GM21526 (cell line): ENCODE measurements at regions not wholly inside any gene's neighbourhood (a gene's known extent, or its start where the extent isn't known, plus 50 kb on each side); places are given as distances from the start of the nearest gene placed in this dataset.

ENCODE experiments used
- ATAC-seq: cut with Tn5 transposase; IDR thresholded peaks from one replicate; pipeline ENCODE4 v1.9.1; 2021; ENCODE audit warnings: moderate library complexity; ENCODE audit not compliant: unreplicated experiment, low FRiP score

DNA sequence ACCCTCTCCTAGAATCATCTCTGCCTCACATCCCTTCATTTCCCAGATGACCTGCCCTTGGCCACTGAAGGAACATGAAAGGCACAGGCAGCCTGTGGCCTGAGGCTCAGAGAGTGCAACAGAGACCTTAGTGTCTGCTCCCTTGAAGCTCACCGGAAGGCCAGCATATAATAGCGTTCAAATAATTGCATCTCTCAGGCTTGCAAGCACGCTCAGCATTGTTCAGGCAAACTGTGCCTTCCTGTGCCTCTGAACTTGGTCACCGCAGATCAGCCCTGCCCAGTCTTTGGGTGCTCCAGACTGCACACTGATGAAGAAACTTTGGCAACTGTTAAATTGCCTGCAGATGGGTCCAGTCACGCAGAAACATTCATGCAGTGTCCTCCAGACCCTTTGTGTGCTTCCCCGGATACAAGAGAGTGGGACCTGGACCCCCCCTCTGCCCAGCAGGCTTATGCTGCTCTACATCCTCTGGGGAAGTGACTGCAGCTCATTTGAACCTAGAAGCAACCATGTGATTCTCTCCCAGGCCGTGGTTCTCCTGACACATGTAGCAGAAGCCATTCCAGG lies 216.0 kb upstream of the ANKRD55 start:
- no peak for ATAC-seq

DNA sequence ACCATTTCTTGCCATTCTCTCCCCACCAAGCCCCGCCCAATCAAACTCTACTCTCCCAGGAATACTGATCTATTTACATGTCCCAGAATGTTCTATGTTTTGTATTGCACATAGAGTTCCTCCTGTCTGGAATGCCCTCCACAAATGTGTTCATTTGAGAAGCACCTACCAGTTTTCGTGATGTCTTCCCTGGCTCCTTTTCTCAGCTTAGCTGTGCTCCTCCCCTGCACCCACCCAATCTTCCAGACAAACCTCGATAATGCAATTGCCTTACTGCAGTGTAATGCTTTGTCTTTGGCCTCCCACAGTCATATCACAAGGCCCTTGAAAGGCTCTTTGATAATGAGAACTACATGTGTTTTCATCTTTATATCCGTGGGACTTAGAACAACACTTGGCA lies 214.5 kb upstream of the ANKRD55 start:
- no peak for ATAC-seq

DNA sequence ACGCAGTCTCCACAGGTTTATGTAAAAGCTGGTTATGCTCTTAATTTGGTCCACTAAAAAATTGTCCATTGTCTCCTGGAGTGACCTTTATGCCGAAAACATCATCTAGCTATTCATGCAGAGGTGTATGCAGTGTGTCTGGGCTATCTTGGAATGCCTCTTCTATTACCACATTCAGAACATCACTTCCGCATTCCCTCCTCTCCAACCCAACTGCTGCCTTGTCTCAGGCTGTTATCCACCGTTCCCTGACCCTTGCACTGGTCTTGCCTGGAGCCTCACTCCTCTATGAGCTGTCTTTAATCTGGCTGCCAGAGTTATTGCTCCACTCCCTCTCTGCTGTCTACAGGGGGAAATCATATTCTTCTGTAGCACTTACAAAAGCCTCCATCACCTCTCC lies 214.1 kb upstream of the ANKRD55 start:
- no peak for ATAC-seq

- no peak for ATAC-seq
Measured at GRCh38 chr5:56446728-56447127, 213.6 kb upstream of the ANKRD55 start.

GRCh38 chr5:56443826-56444225 lies 210.7 kb upstream of the ANKRD55 start:
- no peak for ATAC-seq

DNA sequence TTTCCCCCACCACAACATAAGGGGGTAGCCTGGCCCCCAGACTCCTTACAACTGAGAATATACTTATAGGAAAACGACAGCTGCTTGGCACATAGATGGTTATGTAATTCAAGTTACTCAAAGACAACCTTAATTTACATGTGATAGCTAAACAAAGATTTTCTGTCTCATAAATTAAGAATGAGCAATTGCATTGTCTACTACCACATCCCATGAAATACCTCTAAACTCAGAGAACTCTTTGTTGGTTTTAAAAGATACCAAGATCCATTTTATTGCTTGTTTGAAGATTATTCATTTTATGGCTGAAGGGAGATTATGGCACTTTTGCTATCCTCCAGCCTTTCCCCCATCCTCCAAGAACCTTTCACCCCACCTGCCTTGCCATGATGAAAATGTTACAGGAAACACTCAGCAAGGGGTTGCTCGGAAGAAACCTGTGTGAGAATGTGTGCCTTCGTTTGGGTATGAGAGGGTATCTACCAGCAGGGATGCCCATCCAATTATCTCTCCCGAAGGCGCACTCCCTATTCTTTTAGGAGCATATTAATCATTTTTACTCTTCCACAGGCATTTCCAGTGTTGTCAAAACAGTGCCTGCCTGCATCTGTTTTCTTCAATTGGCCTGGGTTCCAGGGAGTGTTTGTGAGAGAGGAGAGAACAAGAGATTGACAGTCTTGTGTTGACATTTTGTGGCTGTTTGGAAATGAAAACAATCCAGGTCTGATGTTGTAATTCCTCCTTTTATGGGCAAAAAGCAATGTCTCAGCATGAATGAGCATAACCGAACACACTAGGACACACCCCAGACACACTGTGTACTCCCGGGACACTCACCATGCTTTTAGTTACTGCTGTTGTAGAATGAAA lies 208.0 kb upstream of the ANKRD55 start:
- ATAC-seq, result no peak

GRCh38 chr5:56434986-56435385 lies 201.9 kb upstream of the ANKRD55 start:
- no peak for ATAC-seq

- no peak for ATAC-seq
Measured at GRCh38 chr5:56433039-56433617, 200.0 kb upstream of the ANKRD55 start.

- ATAC-seq, result no peak
Measured at GRCh38 chr5:56432321-56432720, 199.2 kb upstream of the ANKRD55 start.

DNA sequence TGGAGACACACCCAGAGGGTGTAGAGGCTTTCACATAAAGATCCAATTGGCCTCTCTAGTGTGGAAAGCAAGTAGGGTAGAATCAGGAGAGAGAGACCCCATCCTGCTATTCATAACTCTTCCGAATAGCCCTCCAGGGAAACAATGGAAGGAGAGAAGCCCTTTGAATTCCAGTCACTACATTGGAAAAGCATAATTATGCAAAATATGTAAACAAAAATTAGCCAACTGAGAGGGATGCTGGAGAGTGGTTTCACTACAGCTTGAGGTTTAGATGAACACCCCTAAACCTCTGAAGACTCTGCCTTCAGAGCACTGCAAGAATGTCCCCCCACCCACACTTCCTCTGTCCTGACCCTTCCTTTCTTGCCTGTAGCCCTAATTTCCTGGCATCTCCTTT lies 197.3 kb upstream of the ANKRD55 start:
- no peak for ATAC-seq

GRCh38 chr5:56429110-56429561 lies 196.0 kb upstream of the ANKRD55 start:
- ATAC-seq, result no peak

DNA sequence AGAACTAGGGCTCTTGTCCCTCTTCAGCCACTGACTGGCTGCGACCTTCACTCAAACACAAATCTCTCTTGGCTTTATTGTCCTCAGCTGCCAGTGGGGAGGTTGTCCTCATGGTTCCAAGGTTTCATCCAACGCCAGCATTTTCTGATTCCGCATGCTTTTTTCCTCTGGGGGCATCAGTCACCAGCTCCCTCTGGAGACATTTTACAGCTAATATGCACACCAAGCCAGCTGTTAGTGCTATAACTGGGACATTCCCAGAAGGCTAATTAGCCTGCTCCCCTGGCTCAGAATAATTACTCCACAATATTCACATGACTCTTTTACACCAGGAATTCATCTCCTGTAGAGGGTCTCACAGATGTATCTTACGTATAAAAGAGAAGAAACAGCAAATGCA lies 193.6 kb upstream of the ANKRD55 start:
- no peak for ATAC-seq

- no peak for ATAC-seq
Measured at GRCh38 chr5:56422076-56422762, 189.1 kb upstream of the ANKRD55 start.

DNA sequence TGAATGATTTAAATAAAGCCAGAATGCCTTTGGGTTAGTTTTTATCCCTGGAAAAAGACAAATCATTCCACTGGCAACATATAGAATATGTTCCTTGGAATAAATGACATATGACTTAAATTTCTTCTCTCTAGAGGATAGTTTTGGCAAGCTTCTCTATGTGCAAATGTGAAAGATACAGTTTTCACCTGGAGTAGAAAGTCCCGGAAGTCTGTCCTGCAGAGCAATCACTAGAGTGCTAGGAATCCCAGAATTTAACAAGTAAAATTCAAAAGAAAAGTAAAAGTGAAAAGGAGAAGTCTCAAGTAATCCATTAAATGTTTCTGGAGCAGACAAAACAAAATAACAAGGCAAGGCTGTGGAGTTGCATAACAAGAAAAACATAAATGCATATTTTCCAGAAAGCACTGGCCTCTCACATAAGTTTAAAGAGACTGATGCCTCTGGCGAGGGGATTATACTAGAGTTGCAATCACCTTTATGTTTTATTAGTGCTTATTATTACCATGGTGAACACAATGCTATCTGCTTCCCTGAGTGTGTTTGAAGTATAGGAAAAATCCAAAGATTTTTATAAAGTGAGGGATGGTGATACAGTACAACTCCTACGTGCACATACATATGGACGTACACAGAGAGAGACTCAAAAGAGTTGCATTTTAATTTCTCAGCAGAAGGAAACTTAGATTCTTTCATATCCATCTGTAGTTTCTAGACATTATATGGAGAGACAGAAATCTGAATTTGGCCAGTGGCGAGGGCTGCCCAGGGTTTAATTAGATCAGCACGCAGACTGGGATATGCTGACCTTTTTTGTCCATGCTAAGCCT lies 188.3 kb upstream of the ANKRD55 start:
- ATAC-seq, result no peak

GRCh38 chr5:56420323-56420722 lies 187.2 kb upstream of the ANKRD55 start:
- ATAC-seq, result no peak

GRCh38 chr5:56419667-56420066 lies 186.5 kb upstream of the ANKRD55 start:
- ATAC-seq, result no peak

- peak; percentile 88 for ATAC-seq
Measured at GRCh38 chr5:56415356-56415765, 182.2 kb upstream of the ANKRD55 start.

- ATAC-seq, result no peak
Measured at GRCh38 chr5:56414066-56414465, 180.9 kb upstream of the ANKRD55 start.

DNA sequence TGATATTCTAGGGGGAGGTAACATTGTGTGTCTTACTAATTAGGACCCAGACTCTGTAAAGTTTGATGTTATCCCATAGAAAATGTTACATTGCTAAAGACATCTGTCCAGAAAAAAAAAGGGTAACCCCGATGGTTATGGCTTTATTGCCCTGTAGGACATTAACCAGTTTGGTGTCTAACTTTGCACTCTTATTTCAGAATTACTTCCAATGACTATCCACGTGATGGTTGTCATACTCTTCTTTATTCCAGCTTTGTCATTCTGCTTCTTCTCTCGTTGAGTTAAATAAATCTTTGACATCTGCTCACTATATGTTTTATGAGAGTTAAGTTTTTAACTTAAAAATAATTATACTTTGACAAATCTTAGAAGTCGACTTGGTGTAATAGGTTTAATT lies 180.4 kb upstream of the ANKRD55 start:
- no peak for ATAC-seq

DNA sequence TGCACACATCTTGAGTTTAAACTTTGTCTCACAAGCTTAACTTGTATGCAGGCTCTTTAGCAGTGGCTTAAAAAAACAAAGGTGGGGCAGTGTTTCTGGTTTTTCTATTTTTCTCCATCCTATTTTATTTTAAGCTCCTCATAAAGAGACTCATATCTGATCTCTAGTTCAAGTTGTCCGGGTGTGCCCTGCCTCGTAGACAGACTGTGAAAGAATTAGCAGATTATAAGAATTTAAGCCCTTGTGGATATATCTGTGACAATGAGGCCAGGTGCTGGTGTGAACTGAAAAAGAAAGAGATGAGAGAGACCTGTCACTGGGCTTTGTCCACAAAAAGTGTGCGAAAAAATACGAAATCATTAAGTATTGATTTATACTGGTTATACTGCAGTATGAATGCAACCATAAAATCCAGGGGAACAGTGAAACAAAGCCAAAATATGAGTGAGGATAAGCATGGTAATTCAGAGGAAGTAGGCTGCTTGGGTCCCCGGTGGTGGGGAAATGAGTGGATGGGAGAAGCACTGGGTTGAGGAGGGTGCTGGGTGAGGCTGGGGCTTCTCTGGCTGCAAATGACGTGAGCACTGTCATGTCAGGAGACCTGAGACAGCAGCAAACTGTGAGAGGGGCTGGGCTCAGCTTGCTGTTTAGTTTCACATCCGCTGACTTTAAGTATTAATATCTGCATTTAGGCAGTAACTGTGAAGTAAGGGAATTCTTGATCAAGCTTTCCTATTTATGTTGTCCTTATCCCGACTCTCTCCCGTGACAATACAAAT lies 179.7 kb upstream of the ANKRD55 start:
- peak; percentile 87 for ATAC-seq
